ENCODE measurements at regions not wholly inside any gene's neighbourhood (a gene's known extent, or its start where the extent isn't known, plus 50 kb on each side); places are given as distances from the start of the nearest gene placed in this dataset.

GRCh38 chr3:14328422-14328821 is 74.0 kb upstream of the SLC6A6 start:
- TF ChIP-seq POLR2A (IDR thresholded peaks at IDR 0.05), result no peak
- no peak for TF ChIP-seq CTCF (IDR thresholded peaks at IDR 0.05)
